ENCODE measurements at regions not wholly inside any gene's neighbourhood (a gene's known extent, or its start where the extent isn't known, plus 50 kb on each side); places are given as distances from the start of the nearest gene placed in this dataset.

- peak; percentile 1 to 18 for DNase-seq
- H3K4me1 Mint-ChIP-seq (ENCODE audit: low read depth), result peaks cover 6% of the 10 kb centered on the region
- peak; percentile 69 to 95 for ATAC-seq (replicated peaks in 1 of 2)
- H3K27me3 Mint-ChIP-seq (ENCODE audit: low read depth), result no peaks in the 10 kb centered on the region
- no peaks in the 10 kb centered on the region for H3K9me3 Mint-ChIP-seq
- no peak overlapping the region for H3K27ac Mint-ChIP-seq
- H3K36me3 Mint-ChIP-seq (ENCODE audit: insufficient read depth in 2 of 2), result no peaks in the 10 kb centered on the region
- H3K4me3 Mint-ChIP-seq, result peak overlapping the region in 1 of 2 donors; percentile 21
Measured at GRCh38 chr13:38415233-38415632, 65.6 kb downstream of the UFM1 start.

GRCh38 chr13:38417241-38417640 lies 67.6 kb downstream of the UFM1 start:
- Mint-ChIP-seq H3K9me3 (no peaks in the 10 kb centered on the region), H3K4me1 (ENCODE audit: low read depth) (peaks cover 6% of the 10 kb centered on the region), H3K27me3 (ENCODE audit: low read depth) (no peaks in the 10 kb centered on the region), H3K27ac (no peak overlapping the region), H3K36me3 (ENCODE audit: insufficient read depth in 2 of 2) (no peaks in the 10 kb centered on the region), H3K4me3 (no peak overlapping the region)
- ATAC-seq (replicated peaks in 1 of 2) (no peak), DNase-seq (no peak)

- Mint-ChIP-seq H3K4me3 (no peak overlapping the region), H3K27me3 (ENCODE audit: low read depth) (no peaks in the 10 kb centered on the region), H3K9me3 (no peaks in the 10 kb centered on the region), H3K27ac (no peak overlapping the region), H3K36me3 (ENCODE audit: insufficient read depth in 2 of 2) (no peaks in the 10 kb centered on the region), H3K4me1 (ENCODE audit: low read depth) (peaks cover 6% of the 10 kb centered on the region)
- peak; percentile 64 to 77 for ATAC-seq (replicated peaks in 1 of 2)
- peak; percentile 1 to 4 for DNase-seq
Measured at GRCh38 chr13:38417727-38418126, 68.1 kb downstream of the UFM1 start.

- no peak overlapping the region for H3K4me3 Mint-ChIP-seq
- ATAC-seq (replicated peaks in 1 of 2), result no peak
Measured at GRCh38 chr13:38418286-38418685, 68.6 kb downstream of the UFM1 start.

GRCh38 chr13:38419312-38419873 lies 69.7 kb downstream of the UFM1 start:
- no peak overlapping the region for H3K4me3 Mint-ChIP-seq
- ATAC-seq (replicated peaks in 1 of 2), result no peak
- H3K27me3 Mint-ChIP-seq (ENCODE audit: low read depth), result no peaks in the 10 kb centered on the region
- H3K36me3 Mint-ChIP-seq (ENCODE audit: insufficient read depth in 2 of 2), result no peaks in the 10 kb centered on the region
- no peak for DNase-seq
- H3K9me3 Mint-ChIP-seq, result no peaks in the 10 kb centered on the region
- peaks cover 6% of the 10 kb centered on the region for H3K4me1 Mint-ChIP-seq (ENCODE audit: low read depth)
- no peak overlapping the region for H3K27ac Mint-ChIP-seq

More at GRCh38 chr13:38418286-38418685, 68.6 kb downstream of the UFM1 start:
- Mint-ChIP-seq H3K9me3 (no peaks in the 10 kb centered on the region), H3K27me3 (ENCODE audit: low read depth) (no peaks in the 10 kb centered on the region), H3K4me1 (ENCODE audit: low read depth) (peaks cover 6% of the 10 kb centered on the region), H3K36me3 (ENCODE audit: insufficient read depth in 2 of 2) (no peaks in the 10 kb centered on the region), H3K27ac (no peak overlapping the region)
- DNase-seq, result no peak

GRCh38 chr13:38421590-38422560 lies 72.2 kb downstream of the UFM1 start:
- Mint-ChIP-seq H3K4me1 (ENCODE audit: low read depth) (no peaks in the 10 kb centered on the region), H3K9me3 (no peaks in the 10 kb centered on the region), H3K4me3 (no peak overlapping the region), H3K27ac (no peak overlapping the region), H3K36me3 (ENCODE audit: insufficient read depth in 2 of 2) (no peaks in the 10 kb centered on the region), H3K27me3 (ENCODE audit: low read depth) (peaks cover 4% of the 10 kb centered on the region)
- ATAC-seq (replicated peaks in 1 of 2), result no peak
- DNase-seq, result no peak

GRCh38 chr13:38429916-38430315 lies 80.3 kb downstream of the UFM1 start:
- no peaks in the 10 kb centered on the region for H3K9me3 Mint-ChIP-seq
- peaks cover 5% of the 10 kb centered on the region for H3K27me3 Mint-ChIP-seq (ENCODE audit: low read depth)
- ATAC-seq (replicated peaks in 1 of 2), result no peak
- H3K27ac Mint-ChIP-seq, result no peak overlapping the region
- H3K4me3 Mint-ChIP-seq, result no peak overlapping the region
- H3K36me3 Mint-ChIP-seq (ENCODE audit: insufficient read depth in 2 of 2), result no peaks in the 10 kb centered on the region
- no peaks in the 10 kb centered on the region for H3K4me1 Mint-ChIP-seq (ENCODE audit: low read depth)
- DNase-seq, result no peak

GRCh38 chr13:38430796-38431195 lies 81.1 kb downstream of the UFM1 start:
- H3K36me3 Mint-ChIP-seq (ENCODE audit: insufficient read depth in 2 of 2), result no peaks in the 10 kb centered on the region
- no peak overlapping the region for H3K4me3 Mint-ChIP-seq
- ATAC-seq (replicated peaks in 1 of 2), result no peak
- no peaks in the 10 kb centered on the region for H3K4me1 Mint-ChIP-seq (ENCODE audit: low read depth)
- peaks cover 11% of the 10 kb centered on the region for H3K27me3 Mint-ChIP-seq (ENCODE audit: low read depth)
- no peaks in the 10 kb centered on the region for H3K9me3 Mint-ChIP-seq
- no peak for DNase-seq
- no peak overlapping the region for H3K27ac Mint-ChIP-seq

GRCh38 chr13:38440666-38441065 lies 91.0 kb downstream of the UFM1 start:
- ATAC-seq (replicated peaks in 1 of 2), result no peak
- Mint-ChIP-seq H3K4me1 (ENCODE audit: low read depth) (no peaks in the 10 kb centered on the region), H3K27ac (no peak overlapping the region), H3K4me3 (no peak overlapping the region), H3K27me3 (ENCODE audit: low read depth) (peaks cover 1% of the 10 kb centered on the region), H3K36me3 (ENCODE audit: insufficient read depth in 2 of 2) (no peaks in the 10 kb centered on the region), H3K9me3 (no peaks in the 10 kb centered on the region)
- DNase-seq, result no peak

- no peak for DNase-seq
- Mint-ChIP-seq H3K36me3 (ENCODE audit: insufficient read depth in 2 of 2) (no peaks in the 10 kb centered on the region), H3K9me3 (no peaks in the 10 kb centered on the region)
Measured at GRCh38 chr13:38444904-38445303, 95.3 kb downstream of the UFM1 start.

GRCh38 chr13:38452656-38453055 lies 103.0 kb downstream of the UFM1 start:
- no peaks in the 10 kb centered on the region for H3K27me3 Mint-ChIP-seq (ENCODE audit: low read depth)
- H3K4me1 Mint-ChIP-seq (ENCODE audit: low read depth), result no peaks in the 10 kb centered on the region
- ATAC-seq (replicated peaks in 1 of 2) (no peak), DNase-seq (no peak)
- H3K4me3 Mint-ChIP-seq, result no peak overlapping the region
- no peaks in the 10 kb centered on the region for H3K36me3 Mint-ChIP-seq (ENCODE audit: insufficient read depth in 2 of 2)
- no peaks in the 10 kb centered on the region for H3K9me3 Mint-ChIP-seq
- no peak overlapping the region for H3K27ac Mint-ChIP-seq

More at GRCh38 chr13:38444904-38445303, 95.3 kb downstream of the UFM1 start:
- Mint-ChIP-seq H3K4me3 (no peak overlapping the region), H3K27ac (no peak overlapping the region), H3K4me1 (ENCODE audit: low read depth) (no peaks in the 10 kb centered on the region), H3K27me3 (ENCODE audit: low read depth) (no peaks in the 10 kb centered on the region)
- no peak for ATAC-seq (replicated peaks in 1 of 2)

- H3K4me3 Mint-ChIP-seq, result no peak overlapping the region
- H3K36me3 Mint-ChIP-seq (ENCODE audit: insufficient read depth in 2 of 2), result peaks cover 0 to 1% of the 10 kb centered on the region in 2 donors
- DNase-seq, result no peak
- H3K9me3 Mint-ChIP-seq, result peaks cover 5 to 8% of the 10 kb centered on the region in 2 donors
- no peaks in the 10 kb centered on the region for H3K27me3 Mint-ChIP-seq (ENCODE audit: low read depth)
- ATAC-seq (replicated peaks in 1 of 2), result peak in 1 of 2 donors; percentile 32
- H3K27ac Mint-ChIP-seq, result no peak overlapping the region
- peaks cover 5% of the 10 kb centered on the region for H3K4me1 Mint-ChIP-seq (ENCODE audit: low read depth)
Measured at GRCh38 chr13:38462605-38463004, 113.0 kb downstream of the UFM1 start.

- no peak overlapping the region for H3K27ac Mint-ChIP-seq
- no peaks in the 10 kb centered on the region for H3K27me3 Mint-ChIP-seq (ENCODE audit: low read depth)
- ATAC-seq (replicated peaks in 1 of 2) (no peak), DNase-seq (no peak)
- peaks cover 5 to 8% of the 10 kb centered on the region in 2 donors for H3K9me3 Mint-ChIP-seq
- peaks cover 5% of the 10 kb centered on the region for H3K4me1 Mint-ChIP-seq (ENCODE audit: low read depth)
- H3K36me3 Mint-ChIP-seq (ENCODE audit: insufficient read depth in 2 of 2), result peaks cover 0 to 1% of the 10 kb centered on the region in 2 donors
- H3K4me3 Mint-ChIP-seq, result no peak overlapping the region
Measured at GRCh38 chr13:38463048-38463447, 113.4 kb downstream of the UFM1 start.
